WTC11 (cell line): ENCODE measurements at regions not wholly inside any gene's neighbourhood (a gene's known extent, or its start where the extent isn't known, plus 50 kb on each side); places are given as distances from the start of the nearest gene placed in this dataset.

Experiments
- ATAC-seq: fragments of 200-7000 bp; cut with Tn5 transposase; 2 replicates; pipeline ENCODE4 v1.10.0; 2021; ENCODE audit warnings: mild to moderate bottlenecking, moderate library complexity
- CTCF ChIA-PET: fragments of 300-600 bp; sonication (Branson Sonifier 250); formaldehyde crosslinking; loops from one replicate; lab custom pipeline; 2021; ENCODE audit warnings: antibody characterized with exemption; lab: Charles Lee
- POLR2A ChIA-PET: fragments of 350-600 bp; sonication (Branson Sonifier 250); formaldehyde crosslinking; loops from one replicate; lab custom pipeline; 2021; ENCODE audit warnings: antibody characterized with exemption; lab: Charles Lee
- DNase-seq: peaks from one replicate; pipeline ENCODE4 v3.0.0; 2021; ENCODE audit warnings: low spot score
- H3K27ac Mint-ChIP-seq: 2 replicates; pipeline ENCODE4 v1.8.0; 2021; ENCODE audit warnings: mixed read lengths
- H3K27me3 Mint-ChIP-seq: 2 replicates; pipeline ENCODE4 v1.8.0; 2021; ENCODE audit warnings: low read depth, mild to moderate bottlenecking, moderate library complexity, mixed read lengths
- H3K36me3 Mint-ChIP-seq: 2 replicates; pipeline ENCODE4 v1.8.0; 2021; ENCODE audit warnings: mixed read lengths
- H3K4me1 Mint-ChIP-seq: 2 replicates; pipeline ENCODE4 v1.8.0; 2022; ENCODE audit warnings: mixed read lengths
- H3K4me3 Mint-ChIP-seq: 2 replicates; pipeline ENCODE4 v1.8.0; 2021; ENCODE audit warnings: mild to moderate bottlenecking, moderate library complexity, mixed read lengths
- H3K9me3 Mint-ChIP-seq: 2 replicates; pipeline ENCODE4 v1.8.0; 2021; ENCODE audit warnings: mixed read lengths
- CDX4 ChIP-seq: fragments of 250-450 bp; sonication (Bioruptor Pico); IDR thresholded peaks from 2 replicates; pipeline ENCODE4 v1.9.0; 2021; ENCODE audit warnings: moderate library complexity, mild to moderate bottlenecking, inconsistent platforms, borderline replicate concordance
- CREB1 ChIP-seq: sonication (generic); formaldehyde crosslinking; IDR thresholded peaks from 2 replicates; pipeline ENCODE4 v1.8.0; 2023; ENCODE audit warnings: mild to moderate bottlenecking, missing genetic modification reagents
- E2F1 ChIP-seq: sonication (generic); formaldehyde crosslinking; IDR thresholded peaks from 2 replicates; pipeline ENCODE4 v1.8.0; 2022; ENCODE audit warnings: mild to moderate bottlenecking, missing genetic modification reagents
- FOXP1 ChIP-seq: sonication (generic); formaldehyde crosslinking; IDR thresholded peaks from 2 replicates; pipeline ENCODE4 v1.8.0; 2022; ENCODE audit warnings: missing genetic modification reagents, mild to moderate bottlenecking, moderate library complexity, borderline replicate concordance
- GABPB1 ChIP-seq: sonication (generic); formaldehyde crosslinking; IDR thresholded peaks from 2 replicates; pipeline ENCODE4 v1.8.1; 2023; ENCODE audit warnings: mild to moderate bottlenecking, missing genetic modification reagents
- HMGA2 ChIP-seq: fragments of 250-450 bp; sonication (Bioruptor Pico); IDR thresholded peaks from 2 replicates; pipeline ENCODE4 v1.4.0; 2021; ENCODE audit warnings: mild to moderate bottlenecking, moderate library complexity
- JAZF1 ChIP-seq: fragments of 250-450 bp; sonication (Bioruptor Pico); IDR thresholded peaks from 2 replicates; pipeline ENCODE4 v1.9.0; 2021; ENCODE audit warnings: moderate library complexity, mild to moderate bottlenecking, inconsistent platforms
- MYBL2 ChIP-seq: sonication (generic); formaldehyde crosslinking; IDR thresholded peaks from 2 replicates; pipeline ENCODE4 v1.8.1; 2023; ENCODE audit warnings: mild to moderate bottlenecking, moderate library complexity, missing genetic modification reagents
- NFE2L1 ChIP-seq: sonication (generic); formaldehyde crosslinking; IDR thresholded peaks from 2 replicates; pipeline ENCODE4 v1.8.1; 2023; ENCODE audit warnings: missing genetic modification reagents
- RORB ChIP-seq: fragments of 250-450 bp; sonication (Bioruptor Pico); IDR thresholded peaks from 2 replicates; pipeline ENCODE4 v1.9.0; 2021; ENCODE audit warnings: mild to moderate bottlenecking
- SMAD3 ChIP-seq: sonication (generic); formaldehyde crosslinking; IDR thresholded peaks from 2 replicates; pipeline ENCODE4 v1.8.0; 2022; ENCODE audit warnings: missing genetic modification reagents, mild to moderate bottlenecking, borderline replicate concordance
- TCF7 ChIP-seq: sonication (generic); formaldehyde crosslinking; IDR thresholded peaks from 2 replicates; pipeline ENCODE4 v1.8.0; 2022; ENCODE audit warnings: mild to moderate bottlenecking, low read depth, missing genetic modification reagents, moderate library complexity
- ZBTB43 ChIP-seq: sonication (generic); formaldehyde crosslinking; IDR thresholded peaks from 2 replicates; pipeline ENCODE4 v1.8.1; 2023; ENCODE audit warnings: mild to moderate bottlenecking, missing genetic modification reagents
- ZNF232 ChIP-seq: sonication (generic); formaldehyde crosslinking; IDR thresholded peaks from 2 replicates; pipeline ENCODE4 v1.8.0; 2022; ENCODE audit warnings: mild to moderate bottlenecking, missing genetic modification reagents
- ZNF263 ChIP-seq: sonication (generic); formaldehyde crosslinking; IDR thresholded peaks from 2 replicates; pipeline ENCODE4 v1.8.1; 2022; ENCODE audit warnings: low read depth, mild to moderate bottlenecking, moderate library complexity, missing genetic modification reagents
- TF ChIP-seq, protein P1 (sequence below): sonication (generic); formaldehyde crosslinking; IDR thresholded peaks from 2 replicates; pipeline ENCODE4 v1.8.1; 2022; ENCODE audit warnings: low read depth, missing genetic modification reagents, borderline replicate concordance
- TF ChIP-seq, protein P2 (sequence below): sonication (generic); formaldehyde crosslinking; IDR thresholded peaks from 2 replicates; pipeline ENCODE4 v1.8.1; 2022; ENCODE audit warnings: mild to moderate bottlenecking, missing genetic modification reagents, moderate library complexity, borderline replicate concordance
- TF ChIP-seq, protein P3 (sequence below): sonication (generic); formaldehyde crosslinking; IDR thresholded peaks from 2 replicates; pipeline ENCODE4 v1.8.1; 2022; ENCODE audit warnings: missing genetic modification reagents, borderline replicate concordance
- TF ChIP-seq, protein P4 (sequence below): sonication (generic); formaldehyde crosslinking; IDR thresholded peaks from 2 replicates; pipeline ENCODE4 v1.8.0; 2023; ENCODE audit warnings: missing genetic modification reagents

- H3K27me3 Mint-ChIP-seq = no peaks in the 10 kb centered on the region
- H3K27ac Mint-ChIP-seq = no peak overlapping the region
- POLR2A ChIA-PET = no interaction called here
- TF ChIP-seq TCF7 (no peak), FOXP1 (no peak), MYBL2 (CRISPR knock-in tag) (no peak), E2F1 (no peak), ZNF263 (no peak), RORB (no peak), HMGA2 (CRISPR knock-in tag) (no peak), GABPB1 (CRISPR knock-in tag) (no peak), JAZF1 (no peak), CDX4 (no peak), SMAD3 (no peak), CREB1 (CRISPR knock-in tag) (no peak), ZBTB43 (CRISPR knock-in tag) (no peak), NFE2L1 (CRISPR knock-in tag) (no peak), ZNF232 (no peak)
- TF ChIP-seq, protein P1, sequence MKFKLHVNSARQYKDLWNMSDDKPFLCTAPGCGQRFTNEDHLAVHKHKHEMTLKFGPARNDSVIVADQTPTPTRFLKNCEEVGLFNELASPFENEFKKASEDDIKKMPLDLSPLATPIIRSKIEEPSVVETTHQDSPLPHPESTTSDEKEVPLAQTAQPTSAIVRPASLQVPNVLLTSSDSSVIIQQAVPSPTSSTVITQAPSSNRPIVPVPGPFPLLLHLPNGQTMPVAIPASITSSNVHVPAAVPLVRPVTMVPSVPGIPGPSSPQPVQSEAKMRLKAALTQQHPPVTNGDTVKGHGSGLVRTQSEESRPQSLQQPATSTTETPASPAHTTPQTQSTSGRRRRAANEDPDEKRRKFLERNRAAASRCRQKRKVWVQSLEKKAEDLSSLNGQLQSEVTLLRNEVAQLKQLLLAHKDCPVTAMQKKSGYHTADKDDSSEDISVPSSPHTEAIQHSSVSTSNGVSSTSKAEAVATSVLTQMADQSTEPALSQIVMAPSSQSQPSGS (CRISPR knock-in tag) = no peak
- TF ChIP-seq, protein P2, sequence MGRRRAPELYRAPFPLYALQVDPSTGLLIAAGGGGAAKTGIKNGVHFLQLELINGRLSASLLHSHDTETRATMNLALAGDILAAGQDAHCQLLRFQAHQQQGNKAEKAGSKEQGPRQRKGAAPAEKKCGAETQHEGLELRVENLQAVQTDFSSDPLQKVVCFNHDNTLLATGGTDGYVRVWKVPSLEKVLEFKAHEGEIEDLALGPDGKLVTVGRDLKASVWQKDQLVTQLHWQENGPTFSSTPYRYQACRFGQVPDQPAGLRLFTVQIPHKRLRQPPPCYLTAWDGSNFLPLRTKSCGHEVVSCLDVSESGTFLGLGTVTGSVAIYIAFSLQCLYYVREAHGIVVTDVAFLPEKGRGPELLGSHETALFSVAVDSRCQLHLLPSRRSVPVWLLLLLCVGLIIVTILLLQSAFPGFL (CRISPR knock-in tag) = no peak
- TF ChIP-seq, protein P3, sequence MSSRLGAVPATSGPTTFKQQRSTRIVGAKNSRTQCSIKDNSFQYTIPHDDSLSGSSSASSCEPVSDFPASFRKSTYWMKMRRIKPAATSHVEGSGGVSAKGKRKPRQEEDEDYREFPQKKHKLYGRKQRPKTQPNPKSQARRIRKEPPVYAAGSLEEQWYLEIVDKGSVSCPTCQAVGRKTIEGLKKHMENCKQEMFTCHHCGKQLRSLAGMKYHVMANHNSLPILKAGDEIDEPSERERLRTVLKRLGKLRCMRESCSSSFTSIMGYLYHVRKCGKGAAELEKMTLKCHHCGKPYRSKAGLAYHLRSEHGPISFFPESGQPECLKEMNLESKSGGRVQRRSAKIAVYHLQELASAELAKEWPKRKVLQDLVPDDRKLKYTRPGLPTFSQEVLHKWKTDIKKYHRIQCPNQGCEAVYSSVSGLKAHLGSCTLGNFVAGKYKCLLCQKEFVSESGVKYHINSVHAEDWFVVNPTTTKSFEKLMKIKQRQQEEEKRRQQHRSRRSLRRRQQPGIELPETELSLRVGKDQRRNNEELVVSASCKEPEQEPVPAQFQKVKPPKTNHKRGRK (CRISPR knock-in tag) = no peak
- TF ChIP-seq, protein P4, sequence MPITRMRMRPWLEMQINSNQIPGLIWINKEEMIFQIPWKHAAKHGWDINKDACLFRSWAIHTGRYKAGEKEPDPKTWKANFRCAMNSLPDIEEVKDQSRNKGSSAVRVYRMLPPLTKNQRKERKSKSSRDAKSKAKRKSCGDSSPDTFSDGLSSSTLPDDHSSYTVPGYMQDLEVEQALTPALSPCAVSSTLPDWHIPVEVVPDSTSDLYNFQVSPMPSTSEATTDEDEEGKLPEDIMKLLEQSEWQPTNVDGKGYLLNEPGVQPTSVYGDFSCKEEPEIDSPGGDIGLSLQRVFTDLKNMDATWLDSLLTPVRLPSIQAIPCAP = no peak
- TF ChIP-seq, all 79 proteins: peak for 0
- DNase-seq = no peak
- Mint-ChIP-seq H3K36me3 (no peaks in the 10 kb centered on the region), H3K4me1 (no peaks in the 10 kb centered on the region), H3K4me3 (no peak overlapping the region), H3K9me3 (no peaks in the 10 kb centered on the region)
- CTCF ChIA-PET = interaction anchor here (0.9 to 2.7 kb wide), 2 partner anchors 11 to 227 kb away, joined by 3 to 10 read pairs; partner anchors contain the start of gene RASGEF1B
- peak; percentile 36; the same call in 1 of the 2 replicates for ATAC-seq
Measured at GRCh38 chr4:81698538-81699296, 227.0 kb upstream of the RASGEF1B start.
